ENCODE measurements at regions not wholly inside any gene's neighbourhood (a gene's known extent, or its start where the extent isn't known, plus 50 kb on each side); places are given as distances from the start of the nearest gene placed in this dataset.

DNA sequence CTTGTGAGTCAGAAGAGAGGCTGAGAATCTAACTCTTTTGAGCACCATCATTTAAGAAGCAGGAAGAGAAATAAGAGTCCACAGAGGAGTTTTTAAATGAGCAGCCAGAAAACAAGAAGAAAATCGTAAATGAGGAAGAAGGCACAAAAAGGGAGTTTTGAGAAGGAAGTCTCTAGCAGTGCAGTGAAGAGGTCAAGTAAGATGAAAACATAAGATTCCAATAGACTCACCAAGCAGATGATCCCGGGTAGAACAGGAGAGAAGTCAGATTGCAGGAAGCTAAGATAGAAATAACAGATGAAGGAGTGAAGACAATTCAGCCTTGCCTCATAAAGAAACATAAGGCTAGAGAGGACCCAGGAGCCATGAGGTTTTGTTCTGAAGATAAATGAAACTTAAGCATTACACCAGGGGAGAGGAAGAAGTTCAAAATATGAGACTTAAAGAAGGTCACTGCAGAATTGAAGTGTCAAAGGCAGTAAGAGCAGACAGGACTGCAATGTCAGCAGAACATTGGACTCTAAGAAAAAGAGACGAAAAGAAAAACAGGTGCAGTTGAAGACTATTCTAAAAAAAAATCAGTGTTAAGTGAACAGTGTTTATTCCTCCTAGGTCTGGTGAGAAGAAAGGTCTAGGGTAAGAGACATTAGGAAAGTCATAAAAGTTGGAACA, 229.0 kb downstream of the SEC23A start:
- Histone ChIP-seq H3K4me3 (no peak overlapping the region), H3K27me3 (replicated peaks; ENCODE audit: insufficient read depth) (no peaks in the 10 kb centered on the region), H3K9me3 (no peaks in the 10 kb centered on the region), H3K4me1 (ENCODE audit: control insufficient read depth in 1 of 2, low read depth in 2 of 2) (no peaks in the 10 kb centered on the region), H3K27ac (no peak overlapping the region), H3K36me3 (no peaks in the 10 kb centered on the region)
- TF ChIP-seq, protein P1, sequence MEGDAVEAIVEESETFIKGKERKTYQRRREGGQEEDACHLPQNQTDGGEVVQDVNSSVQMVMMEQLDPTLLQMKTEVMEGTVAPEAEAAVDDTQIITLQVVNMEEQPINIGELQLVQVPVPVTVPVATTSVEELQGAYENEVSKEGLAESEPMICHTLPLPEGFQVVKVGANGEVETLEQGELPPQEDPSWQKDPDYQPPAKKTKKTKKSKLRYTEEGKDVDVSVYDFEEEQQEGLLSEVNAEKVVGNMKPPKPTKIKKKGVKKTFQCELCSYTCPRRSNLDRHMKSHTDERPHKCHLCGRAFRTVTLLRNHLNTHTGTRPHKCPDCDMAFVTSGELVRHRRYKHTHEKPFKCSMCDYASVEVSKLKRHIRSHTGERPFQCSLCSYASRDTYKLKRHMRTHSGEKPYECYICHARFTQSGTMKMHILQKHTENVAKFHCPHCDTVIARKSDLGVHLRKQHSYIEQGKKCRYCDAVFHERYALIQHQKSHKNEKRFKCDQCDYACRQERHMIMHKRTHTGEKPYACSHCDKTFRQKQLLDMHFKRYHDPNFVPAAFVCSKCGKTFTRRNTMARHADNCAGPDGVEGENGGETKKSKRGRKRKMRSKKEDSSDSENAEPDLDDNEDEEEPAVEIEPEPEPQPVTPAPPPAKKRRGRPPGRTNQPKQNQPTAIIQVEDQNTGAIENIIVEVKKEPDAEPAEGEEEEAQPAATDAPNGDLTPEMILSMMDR (IDR thresholded peaks at IDR 0.05) = no peak
- no peak for ATAC-seq (ENCODE audit: insufficient number of reproducible peaks, low FRiP score, low read depth)
- no peak for DNase-seq (ENCODE audit: low spot score)

DNA sequence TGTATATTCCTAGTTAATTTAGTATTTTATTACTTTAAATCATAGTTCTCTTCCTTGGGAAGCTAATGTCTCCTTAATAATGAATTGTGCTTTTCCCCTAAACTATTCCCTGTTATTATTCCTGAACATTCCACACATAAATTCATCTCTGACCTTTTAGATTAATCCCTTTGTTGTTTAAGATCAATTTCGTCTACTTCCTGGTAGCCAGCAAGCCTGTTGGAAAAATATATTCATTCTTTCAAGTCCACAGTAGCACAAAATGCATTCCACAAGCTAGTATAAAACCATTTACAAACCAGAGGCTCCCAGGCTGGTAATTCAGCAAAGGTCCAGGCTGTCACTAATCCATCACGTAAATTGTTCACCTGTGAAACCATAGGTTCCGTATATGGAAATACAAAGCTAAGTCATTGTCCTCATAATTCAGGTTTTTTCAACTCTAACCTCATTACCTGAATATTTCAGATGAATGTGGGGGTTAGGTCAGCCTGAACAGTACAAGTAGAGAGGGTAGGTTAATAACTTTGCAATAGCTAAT, 232.7 kb downstream of the SEC23A start:
- TF ChIP-seq, protein P1 (IDR thresholded peaks at IDR 0.05) = no peak
- no peak for ATAC-seq (ENCODE audit: insufficient number of reproducible peaks, low FRiP score, low read depth)

DNA sequence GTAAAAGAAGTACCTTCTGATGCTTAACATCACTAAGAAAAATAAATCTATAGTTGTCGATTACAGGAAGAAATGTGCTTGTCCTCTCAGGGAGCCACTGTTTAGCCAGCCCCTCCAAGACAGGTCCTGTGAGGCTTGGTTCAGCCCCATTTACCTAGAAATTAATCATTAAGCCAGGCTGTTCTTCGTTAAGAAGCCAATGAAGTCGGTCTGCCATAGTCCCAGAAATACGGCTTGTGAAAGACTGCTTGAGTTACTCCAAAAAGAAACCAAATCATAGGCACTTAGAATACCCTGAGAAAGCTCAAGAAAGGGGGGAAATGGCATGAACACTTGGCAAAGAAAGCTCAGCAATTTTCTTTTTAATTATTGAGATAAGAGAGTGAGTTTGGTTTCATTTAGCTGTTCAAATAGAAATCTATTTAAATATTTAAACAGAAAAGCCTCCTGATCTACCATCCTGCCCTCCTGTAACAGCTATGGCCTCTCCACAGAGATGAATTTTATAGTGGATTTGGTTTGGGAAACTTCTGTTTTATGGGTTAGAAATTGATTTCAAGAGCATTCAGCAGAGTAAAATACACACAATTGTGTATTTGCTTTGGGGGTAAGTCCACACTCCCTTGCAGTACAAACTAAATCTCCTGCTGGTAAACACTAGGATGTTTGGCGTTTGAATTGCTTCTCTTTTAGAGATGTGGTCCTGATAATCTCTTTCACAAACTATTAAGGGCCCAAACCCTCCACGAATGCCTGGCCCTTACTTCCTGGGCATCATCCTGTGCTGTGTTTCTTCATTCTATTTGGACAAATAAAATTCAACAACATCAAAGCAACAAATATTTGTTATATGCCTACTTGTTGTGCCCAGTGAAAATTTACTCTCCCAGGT, 234.4 kb downstream of the SEC23A start:
- DNase-seq (ENCODE audit: low spot score) (no peak), ATAC-seq (ENCODE audit: insufficient number of reproducible peaks, low FRiP score, low read depth) (no peak)
- no peaks in the 10 kb centered on the region for H3K4me1 ChIP-seq (ENCODE audit: control insufficient read depth in 1 of 2, low read depth in 2 of 2)
- no peaks in the 10 kb centered on the region for H3K36me3 ChIP-seq
- H3K4me3 ChIP-seq = no peak overlapping the region
- no peak overlapping the region for H3K27ac ChIP-seq
- no peaks in the 10 kb centered on the region for H3K9me3 ChIP-seq
- no peaks in the 10 kb centered on the region for H3K27me3 ChIP-seq (replicated peaks; ENCODE audit: insufficient read depth)
- TF ChIP-seq, protein P1 (IDR thresholded peaks at IDR 0.05) = no peak

More for the DNA sequence above, 232.7 kb downstream of the SEC23A start:
- Histone ChIP-seq H3K27ac (no peak overlapping the region), H3K36me3 (no peaks in the 10 kb centered on the region), H3K9me3 (no peaks in the 10 kb centered on the region), H3K4me3 (no peak overlapping the region), H3K4me1 (ENCODE audit: control insufficient read depth in 1 of 2, low read depth in 2 of 2) (no peaks in the 10 kb centered on the region), H3K27me3 (replicated peaks; ENCODE audit: insufficient read depth) (no peaks in the 10 kb centered on the region)
- DNase-seq (ENCODE audit: low spot score) = no peak

DNA sequence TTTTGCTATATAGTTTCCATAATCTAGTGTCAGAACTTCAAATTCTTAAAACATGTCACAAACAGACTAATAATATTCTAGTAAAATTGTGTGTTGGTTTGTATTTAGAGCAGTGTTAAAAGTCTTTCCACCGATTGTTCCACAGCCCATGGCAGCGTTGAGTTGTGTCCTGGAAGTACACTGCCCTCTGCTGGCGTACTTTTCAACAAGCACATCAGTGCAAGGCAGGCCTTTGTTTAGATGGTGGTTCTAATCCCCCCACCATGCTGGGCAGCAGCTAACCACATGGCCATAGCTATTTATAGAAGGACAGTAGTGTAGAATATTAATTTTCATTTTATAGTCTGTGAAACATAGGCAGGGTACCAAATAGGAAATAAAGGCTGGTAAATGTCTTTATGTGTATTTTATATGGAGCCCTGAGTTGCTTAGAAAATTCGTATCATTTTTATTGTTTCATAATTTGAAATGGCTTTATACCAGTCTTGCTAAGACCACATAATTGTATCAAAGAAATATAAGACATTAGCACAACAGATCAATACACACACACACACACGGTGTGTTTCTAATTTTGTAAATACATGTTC, 235.4 kb downstream of the SEC23A start:
- ATAC-seq (ENCODE audit: insufficient number of reproducible peaks, low FRiP score, low read depth) (peak; percentile 39), DNase-seq (ENCODE audit: low spot score) (peak; percentile 14)
- TF ChIP-seq, protein P1 (IDR thresholded peaks at IDR 0.05) = peak; percentile 71
- no peaks in the 10 kb centered on the region for H3K4me1 ChIP-seq (ENCODE audit: control insufficient read depth in 1 of 2, low read depth in 2 of 2)
- no peaks in the 10 kb centered on the region for H3K9me3 ChIP-seq
- no peak overlapping the region for H3K4me3 ChIP-seq
- no peaks in the 10 kb centered on the region for H3K36me3 ChIP-seq
- no peaks in the 10 kb centered on the region for H3K27me3 ChIP-seq (replicated peaks; ENCODE audit: insufficient read depth)
- no peak overlapping the region for H3K27ac ChIP-seq

DNA sequence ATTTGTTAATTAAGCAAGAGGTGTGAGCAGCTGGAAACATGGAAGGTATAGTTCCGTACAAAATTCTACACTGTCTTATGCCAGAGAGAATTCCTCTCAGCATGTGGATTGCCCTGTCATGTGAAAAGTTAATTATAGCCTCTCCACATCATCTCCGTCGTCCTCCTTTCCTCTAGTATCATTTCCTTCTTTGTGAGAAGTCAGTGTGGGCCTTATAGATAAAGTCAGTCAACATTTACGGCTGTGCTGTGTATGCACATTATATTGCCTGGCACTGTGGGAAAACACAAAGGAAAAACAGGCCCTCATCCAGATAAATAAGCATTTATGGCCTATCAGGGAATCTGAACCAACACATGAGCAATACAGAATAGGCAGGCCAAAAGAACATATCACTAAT, 236.6 kb downstream of the SEC23A start:
- TF ChIP-seq, protein P1 (IDR thresholded peaks at IDR 0.05) = no peak
- Histone ChIP-seq H3K4me3 (no peak overlapping the region), H3K4me1 (ENCODE audit: control insufficient read depth in 1 of 2, low read depth in 2 of 2) (no peaks in the 10 kb centered on the region), H3K36me3 (no peaks in the 10 kb centered on the region), H3K9me3 (no peaks in the 10 kb centered on the region), H3K27me3 (replicated peaks; ENCODE audit: insufficient read depth) (no peaks in the 10 kb centered on the region), H3K27ac (no peak overlapping the region)
- no peak for DNase-seq (ENCODE audit: low spot score)
- no peak for ATAC-seq (ENCODE audit: insufficient number of reproducible peaks, low FRiP score, low read depth)
